PC-3 (cell line): ENCODE measurements at regions not wholly inside any gene's neighbourhood (a gene's known extent, or its start where the extent isn't known, plus 50 kb on each side); places are given as distances from the start of the nearest gene placed in this dataset.
A peak's percentile ranks its signal among the peaks of the same experiment; 100 is the strongest.

ENCODE experiments used
- ATAC-seq: fragments of 200-7000 bp; cut with Tn5 transposase; 2 replicates; pipeline ENCODE4 v1.9.1; 2020; ENCODE audit warnings: mild to moderate bottlenecking, moderate library complexity
- BruUV-seq: library from RNA; stranded (reverse); fragments of 400-500 nt; replicated peaks from 2 replicates; lab custom pipeline; 2021; lab: Mats Ljungman, UMichigan
- CTCF ChIA-PET: fragments of 300-600 bp; sonication (Branson Sonifier 250); formaldehyde crosslinking; loops from one replicate; lab custom pipeline; 2022; ENCODE audit warnings: antibody characterized with exemption; lab: Charles Lee
- POLR2A ChIA-PET: fragments of 300-600 bp; sonication (Branson Sonifier 250); formaldehyde crosslinking; loops from one replicate; lab custom pipeline; 2022; ENCODE audit warnings: antibody characterized with exemption; ENCODE audit not compliant: unreplicated experiment; lab: Charles Lee
- DNase-seq: peaks from one replicate; pipeline ENCODE4 v3.0.0-alpha.2; 2015
- H2AFZ ChIP-seq: fragments of 300-600 bp; sonication (generic); 2 replicates; pipeline ENCODE4 v1.6.0; 2016; ENCODE audit warnings: antibody characterized with exemption, low read length
- H3F3A ChIP-seq: fragments of 300-600 bp; sonication (generic); one replicate; pipeline ENCODE4 v1.6.0; 2017; ENCODE audit warnings: antibody characterized with exemption, low read length, control low read depth, mild to moderate bottlenecking; ENCODE audit not compliant: unreplicated experiment
- H3K27ac ChIP-seq: fragments of 300-600 bp; sonication (generic); 2 replicates; pipeline ENCODE4 v1.5.1; 2016; ENCODE audit warnings: mild to moderate bottlenecking, low read length
- H3K27me3 ChIP-seq: fragments of 300-600 bp; sonication (generic); 2 replicates; pipeline ENCODE4 v1.6.1; 2016; ENCODE audit warnings: low read length, mixed read lengths
- H3K36me3 ChIP-seq: fragments of 300-600 bp; sonication (generic); 2 replicates; pipeline ENCODE4 v1.6.1; 2016; ENCODE audit warnings: low read depth, mixed run types, low read length, mixed read lengths
- H3K4me1 ChIP-seq: fragments of 300-600 bp; sonication (generic); 2 replicates; pipeline ENCODE4 v1.5.1; 2016; ENCODE audit warnings: low read length; ENCODE audit not compliant: insufficient read depth
- H3K4me2 ChIP-seq: fragments of 300-600 bp; sonication (generic); 2 replicates; pipeline ENCODE4 v1.6.0; 2016; ENCODE audit warnings: low read length
- H3K4me3 ChIP-seq: fragments of 300-600 bp; sonication (generic); 2 replicates; pipeline ENCODE4 v1.5.1; 2016; ENCODE audit warnings: mild to moderate bottlenecking, low read length, mixed read lengths
- H3K79me2 ChIP-seq: fragments of 300-600 bp; sonication (generic); 2 replicates; pipeline ENCODE4 v1.6.1; 2017; ENCODE audit warnings: low read length, mixed read lengths
- H3K9ac ChIP-seq: fragments of 300-600 bp; sonication (generic); 2 replicates; pipeline ENCODE4 v1.6.0; 2016; ENCODE audit warnings: mild to moderate bottlenecking, low read length
- H3K9me2 ChIP-seq: fragments of 300-600 bp; sonication (generic); replicated peaks from 2 replicates; pipeline ENCODE4 v1.6.1; 2016; ENCODE audit warnings: mixed run types, low read length, mixed read lengths
- H3K9me3 ChIP-seq: fragments of 300-600 bp; sonication (generic); 2 replicates; pipeline ENCODE4 v1.6.1; 2016; ENCODE audit warnings: low read length, mixed read lengths
- H4K20me1 ChIP-seq: fragments of 300-600 bp; sonication (generic); 2 replicates; pipeline ENCODE4 v1.6.1; 2016; ENCODE audit warnings: low read length, mixed read lengths
- EZH2 ChIP-seq: fragments of 300-600 bp; sonication (generic); IDR thresholded peaks from one replicate; pipeline ENCODE4 v1.6.1; 2017; ENCODE audit warnings: antibody characterized with exemption, mild to moderate bottlenecking, low read length; ENCODE audit not compliant: unreplicated experiment
- EZH2phosphoT487 ChIP-seq: fragments of 300-600 bp; sonication (generic); IDR thresholded peaks from 2 replicates; pipeline ENCODE4 v1.6.1; 2018; ENCODE audit warnings: mild to moderate bottlenecking, antibody characterized with exemption, low read length, borderline replicate concordance
- intact Hi-C: fragments of 100-400 bp; cut with micrococcal nuclease; formaldehyde crosslinking; loops from 2 replicates; pipeline ENCODE4 v1.9.0; 2023
- TF ChIP-seq, protein P1 (sequence below): fragments of 300-600 bp; sonication (generic); conservative IDR thresholded peaks from 2 replicates; pipeline ENCODE4 v1.5.1; 2017; ENCODE audit warnings: antibody characterized with exemption, low read depth, mild to moderate bottlenecking, low read length

DNA sequence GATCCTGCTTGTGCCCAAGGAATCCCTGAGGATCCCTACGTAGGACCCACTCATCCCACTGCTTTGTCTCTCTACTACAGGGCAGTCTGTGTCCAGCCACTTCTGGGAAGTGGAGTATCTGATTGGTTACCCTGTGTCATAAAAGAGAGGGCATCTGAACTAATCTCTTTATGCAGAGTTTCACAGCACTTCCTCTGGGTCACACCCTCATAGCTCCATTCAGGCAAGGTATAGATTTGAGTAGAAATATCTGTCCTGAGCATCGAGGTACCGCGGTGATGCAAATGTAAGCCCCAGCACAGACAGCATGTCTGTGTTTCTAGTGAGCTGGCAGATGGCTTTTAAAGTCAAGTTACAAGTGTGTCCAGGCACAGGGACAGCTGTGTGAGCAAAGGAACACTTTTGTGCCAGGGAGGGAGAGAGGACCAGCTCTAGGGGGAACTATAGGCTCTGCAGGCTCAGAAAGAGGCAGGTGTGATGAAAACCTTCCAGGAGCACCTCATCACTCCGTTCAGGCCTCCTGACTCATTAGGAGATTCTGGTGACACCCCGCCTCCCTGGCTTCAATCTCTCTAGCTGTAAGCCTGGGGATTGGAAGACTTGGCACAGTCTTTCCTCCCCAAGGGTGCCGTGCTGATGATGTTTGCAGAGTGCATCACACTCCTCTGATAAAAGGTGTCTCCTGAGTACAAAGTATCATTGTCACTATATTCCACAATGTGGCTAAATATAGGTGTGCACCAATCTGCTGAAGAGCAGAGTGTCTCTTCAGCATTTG is 84.3 kb upstream of the UBL3 start:
- no peaks in the 10 kb centered on the region for H3K9me3 ChIP-seq
- H3K4me1 ChIP-seq, result no peaks in the 10 kb centered on the region
- H3K9ac ChIP-seq, result no peak overlapping the region
- DNase-seq, result peak; percentile 32
- POLR2A ChIA-PET, result interaction anchor here (0.6 kb wide), 1 partner anchor 193 kb away, joined by 4 read pairs; no protein-coding TSS in a partner anchor
- H3K36me3 ChIP-seq, result no peaks in the 10 kb centered on the region
- H3K9me2 ChIP-seq, result no peaks in the 10 kb centered on the region
- no peaks in the 10 kb centered on the region for H4K20me1 ChIP-seq
- no peak overlapping the region for H3K27ac ChIP-seq
- H3F3A ChIP-seq, result no peaks in the 10 kb centered on the region
- CTCF ChIA-PET, result interaction anchor here (0.5 to 0.8 kb wide), 2 partner anchors 10 to 178 kb away, joined by 4 to 5 read pairs; no protein-coding TSS in a partner anchor
- no peak overlapping the region for H3K4me3 ChIP-seq
- BruUV-seq, result no TSS peak
- H2AFZ ChIP-seq, result no peak overlapping the region
- TF ChIP-seq EZH2, result no peak
- TF ChIP-seq EZH2phosphoT487, result no peak
- TF ChIP-seq, protein P1, sequence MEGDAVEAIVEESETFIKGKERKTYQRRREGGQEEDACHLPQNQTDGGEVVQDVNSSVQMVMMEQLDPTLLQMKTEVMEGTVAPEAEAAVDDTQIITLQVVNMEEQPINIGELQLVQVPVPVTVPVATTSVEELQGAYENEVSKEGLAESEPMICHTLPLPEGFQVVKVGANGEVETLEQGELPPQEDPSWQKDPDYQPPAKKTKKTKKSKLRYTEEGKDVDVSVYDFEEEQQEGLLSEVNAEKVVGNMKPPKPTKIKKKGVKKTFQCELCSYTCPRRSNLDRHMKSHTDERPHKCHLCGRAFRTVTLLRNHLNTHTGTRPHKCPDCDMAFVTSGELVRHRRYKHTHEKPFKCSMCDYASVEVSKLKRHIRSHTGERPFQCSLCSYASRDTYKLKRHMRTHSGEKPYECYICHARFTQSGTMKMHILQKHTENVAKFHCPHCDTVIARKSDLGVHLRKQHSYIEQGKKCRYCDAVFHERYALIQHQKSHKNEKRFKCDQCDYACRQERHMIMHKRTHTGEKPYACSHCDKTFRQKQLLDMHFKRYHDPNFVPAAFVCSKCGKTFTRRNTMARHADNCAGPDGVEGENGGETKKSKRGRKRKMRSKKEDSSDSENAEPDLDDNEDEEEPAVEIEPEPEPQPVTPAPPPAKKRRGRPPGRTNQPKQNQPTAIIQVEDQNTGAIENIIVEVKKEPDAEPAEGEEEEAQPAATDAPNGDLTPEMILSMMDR, result no peak
- peak; percentile 43 for ATAC-seq
- no peaks in the 10 kb centered on the region for H3K27me3 ChIP-seq
- no peaks in the 10 kb centered on the region for H3K79me2 ChIP-seq
- intact Hi-C loops, result no loop called here
- no peak overlapping the region for H3K4me2 ChIP-seq

DNA sequence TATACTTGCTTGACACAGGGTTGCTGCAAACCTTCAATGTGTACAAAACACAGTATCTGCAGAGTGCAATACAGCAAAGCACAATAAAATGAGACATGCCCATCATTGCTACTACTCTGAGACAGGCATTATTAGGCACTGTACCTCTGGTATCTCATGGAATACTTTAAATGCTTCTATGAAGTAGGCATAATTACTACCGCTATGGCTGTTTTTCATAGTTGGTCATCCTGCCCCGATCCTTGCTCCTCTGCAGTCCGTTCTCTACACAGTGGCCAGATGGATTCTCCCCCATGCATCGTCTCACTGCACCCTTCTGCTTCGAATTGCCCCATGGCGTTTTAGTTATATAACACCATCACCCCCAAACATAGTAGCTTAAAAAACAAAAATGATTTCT is 83.0 kb upstream of the UBL3 start:
- no TSS peak for BruUV-seq
- no peak for ATAC-seq

More for the DNA sequence above, 83.0 kb upstream of the UBL3 start:
- ChIA-PET CTCF (interaction anchor here (0.6 kb wide), 1 partner anchor 25 kb away, joined by 3 read pairs; no protein-coding TSS in a partner anchor), POLR2A (no interaction called here)
- H2AFZ ChIP-seq, result no peak overlapping the region
- no peaks in the 10 kb centered on the region for H3F3A ChIP-seq
- no peak overlapping the region for H3K4me2 ChIP-seq
- H3K27ac ChIP-seq, result no peak overlapping the region
- H3K9ac ChIP-seq, result no peak overlapping the region
- no peak overlapping the region for H3K4me3 ChIP-seq
- no peaks in the 10 kb centered on the region for H4K20me1 ChIP-seq
- no peaks in the 10 kb centered on the region for H3K27me3 ChIP-seq
- DNase-seq, result no peak
- H3K4me1 ChIP-seq, result no peaks in the 10 kb centered on the region
- no peaks in the 10 kb centered on the region for H3K9me3 ChIP-seq
- no peaks in the 10 kb centered on the region for H3K79me2 ChIP-seq
- H3K36me3 ChIP-seq, result no peaks in the 10 kb centered on the region
- TF ChIP-seq, protein P1, result no peak
- TF ChIP-seq EZH2, result no peak
- no peak for TF ChIP-seq EZH2phosphoT487
- no peaks in the 10 kb centered on the region for H3K9me2 ChIP-seq
- intact Hi-C loops, result no loop called here
